Neural progenitor cell (in vitro differentiated cells): ENCODE measurements at regions not wholly inside any gene's neighbourhood (a gene's known extent, or its start where the extent isn't known, plus 50 kb on each side); places are given as distances from the start of the nearest gene placed in this dataset.
A peak's percentile ranks its signal among the peaks of the same experiment; 100 is the strongest.

Experiments used
- DNase-seq: peaks from one replicate; pipeline ENCODE4 v3.0.0-alpha.2; 2016; ENCODE audit warnings: low spot score
- H2AFZ ChIP-seq: fragments of 200-600 bp; sonication (generic); replicated peaks from 2 replicates; pipeline ENCODE4 v1.6.1; 2016; ENCODE audit warnings: antibody characterized with exemption
- H3F3A ChIP-seq: fragments of 200-600 bp; sonication (generic); 2 replicates; pipeline ENCODE4 v1.6.1; 2016; ENCODE audit warnings: antibody characterized with exemption, low read depth
- H3K27ac ChIP-seq: fragments of 200-600 bp; sonication (generic); 2 replicates; pipeline ENCODE4 v1.5.1; 2016; ENCODE audit warnings: mild to moderate bottlenecking
- H3K27me3 ChIP-seq: fragments of 200-600 bp; sonication (generic); 2 replicates; pipeline ENCODE4 v1.6.1; 2016; ENCODE audit warnings: mild to moderate bottlenecking, moderate library complexity
- H3K36me3 ChIP-seq: fragments of 200-600 bp; sonication (generic); 2 replicates; pipeline ENCODE4 v1.5.1; 2016
- H3K4me1 ChIP-seq: fragments of 200-600 bp; sonication (generic); 2 replicates; pipeline ENCODE4 v1.6.1; 2016; ENCODE audit warnings: mixed run types
- H3K4me2 ChIP-seq: fragments of 200-600 bp; sonication (generic); 2 replicates; pipeline ENCODE4 v1.6.1; 2016
- H3K4me3 ChIP-seq: fragments of 200-600 bp; sonication (generic); 2 replicates; pipeline ENCODE4 v1.5.1; 2016
- H3K79me2 ChIP-seq: fragments of 200-600 bp; sonication (generic); 2 replicates; pipeline ENCODE4 v1.6.1; 2016; ENCODE audit warnings: low read depth
- H3K9ac ChIP-seq: fragments of 200-600 bp; sonication (generic); 2 replicates; pipeline ENCODE4 v1.6.1; 2016
- H3K9me3 ChIP-seq: fragments of 200-600 bp; sonication (generic); 2 replicates; pipeline ENCODE4 v1.5.1; 2016; ENCODE audit warnings: low read depth
- H4K20me1 ChIP-seq: fragments of 200-600 bp; sonication (generic); 2 replicates; pipeline ENCODE4 v1.6.1; 2016; ENCODE audit warnings: low read depth
- H3K27ac Mint-ChIP-seq: 3 replicates; pipeline ENCODE4 v1.8.0; 2021; ENCODE audit warnings: mixed read lengths
- H3K27me3 Mint-ChIP-seq: 2 replicates; pipeline ENCODE4 v1.8.0; 2022; ENCODE audit warnings: low read depth, mild to moderate bottlenecking, inconsistent platforms, moderate library complexity, mixed read lengths; ENCODE audit not compliant: insufficient read depth
- H3K36me3 Mint-ChIP-seq: 3 replicates; pipeline ENCODE4 v1.8.0; 2021; ENCODE audit warnings: mixed read lengths
- H3K4me1 Mint-ChIP-seq: 3 replicates; pipeline ENCODE4 v1.8.0; 2021; ENCODE audit warnings: mixed read lengths
- H3K4me3 Mint-ChIP-seq: 3 replicates; pipeline ENCODE4 v1.8.0; 2021; ENCODE audit warnings: mild to moderate bottlenecking, moderate library complexity, mixed read lengths
- H3K9me3 Mint-ChIP-seq: 3 replicates; pipeline ENCODE4 v1.8.0; 2020; ENCODE audit warnings: mixed read lengths
- EZH2 ChIP-seq: fragments of 200-600 bp; sonication (generic); IDR thresholded peaks from 2 replicates; pipeline ENCODE4 v1.6.1; 2017; ENCODE audit warnings: antibody characterized with exemption, mild to moderate bottlenecking, moderate library complexity
- EZH2phosphoT487 ChIP-seq: fragments of 200-600 bp; sonication (generic); IDR thresholded peaks from 2 replicates; pipeline ENCODE4 v1.6.1; 2017; ENCODE audit warnings: antibody characterized with exemption
- TF ChIP-seq, protein P1 (sequence below): fragments of 200-600 bp; sonication (generic); IDR thresholded peaks from 2 replicates; pipeline ENCODE4 v1.5.1; 2017; ENCODE audit warnings: antibody characterized with exemption, mild to moderate bottlenecking

DNA sequence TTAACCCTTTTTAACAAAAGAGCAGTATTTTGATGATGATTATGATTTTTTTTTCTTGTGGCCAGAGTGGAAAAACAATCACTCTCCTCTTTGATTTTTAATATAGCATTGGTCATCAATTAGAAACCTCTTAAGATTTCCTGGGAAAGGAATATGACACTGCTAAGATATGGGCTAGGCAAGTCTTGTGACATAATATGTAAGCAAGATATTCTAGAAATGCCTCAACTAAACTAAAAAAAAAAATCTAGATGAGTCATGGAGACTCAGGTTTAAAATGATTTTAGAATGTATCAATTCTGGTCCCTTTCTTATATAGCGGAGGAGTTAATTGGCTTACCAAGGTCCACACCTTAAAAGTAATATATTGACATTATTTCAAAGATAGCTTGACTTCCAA is 60.3 kb upstream of the JUN start:
- TF ChIP-seq, protein P1, sequence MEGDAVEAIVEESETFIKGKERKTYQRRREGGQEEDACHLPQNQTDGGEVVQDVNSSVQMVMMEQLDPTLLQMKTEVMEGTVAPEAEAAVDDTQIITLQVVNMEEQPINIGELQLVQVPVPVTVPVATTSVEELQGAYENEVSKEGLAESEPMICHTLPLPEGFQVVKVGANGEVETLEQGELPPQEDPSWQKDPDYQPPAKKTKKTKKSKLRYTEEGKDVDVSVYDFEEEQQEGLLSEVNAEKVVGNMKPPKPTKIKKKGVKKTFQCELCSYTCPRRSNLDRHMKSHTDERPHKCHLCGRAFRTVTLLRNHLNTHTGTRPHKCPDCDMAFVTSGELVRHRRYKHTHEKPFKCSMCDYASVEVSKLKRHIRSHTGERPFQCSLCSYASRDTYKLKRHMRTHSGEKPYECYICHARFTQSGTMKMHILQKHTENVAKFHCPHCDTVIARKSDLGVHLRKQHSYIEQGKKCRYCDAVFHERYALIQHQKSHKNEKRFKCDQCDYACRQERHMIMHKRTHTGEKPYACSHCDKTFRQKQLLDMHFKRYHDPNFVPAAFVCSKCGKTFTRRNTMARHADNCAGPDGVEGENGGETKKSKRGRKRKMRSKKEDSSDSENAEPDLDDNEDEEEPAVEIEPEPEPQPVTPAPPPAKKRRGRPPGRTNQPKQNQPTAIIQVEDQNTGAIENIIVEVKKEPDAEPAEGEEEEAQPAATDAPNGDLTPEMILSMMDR = no peak
- no peak for TF ChIP-seq EZH2
- no peak for TF ChIP-seq EZH2phosphoT487
- Histone ChIP-seq H2AFZ (no peak overlapping the region), H3K9ac (no peak overlapping the region), H3K27ac (no peak overlapping the region), H4K20me1 (no peaks in the 10 kb centered on the region), H3K27me3 (no peaks in the 10 kb centered on the region), H3K36me3 (no peaks in the 10 kb centered on the region), H3K4me1 (no peaks in the 10 kb centered on the region), H3F3A (no peaks in the 10 kb centered on the region), H3K4me2 (no peak overlapping the region), H3K79me2 (no peaks in the 10 kb centered on the region), H3K4me3 (no peak overlapping the region), H3K9me3 (no peaks in the 10 kb centered on the region)
- H3K9me3 Mint-ChIP-seq = no peaks in the 10 kb centered on the region
- no peak overlapping the region for H3K27ac Mint-ChIP-seq
- no peak for DNase-seq
- H3K27me3 Mint-ChIP-seq = peaks cover 6% of the 10 kb centered on the region
- H3K4me3 Mint-ChIP-seq = no peak overlapping the region
- no peaks in the 10 kb centered on the region for H3K4me1 Mint-ChIP-seq
- H3K36me3 Mint-ChIP-seq = no peaks in the 10 kb centered on the region

DNA sequence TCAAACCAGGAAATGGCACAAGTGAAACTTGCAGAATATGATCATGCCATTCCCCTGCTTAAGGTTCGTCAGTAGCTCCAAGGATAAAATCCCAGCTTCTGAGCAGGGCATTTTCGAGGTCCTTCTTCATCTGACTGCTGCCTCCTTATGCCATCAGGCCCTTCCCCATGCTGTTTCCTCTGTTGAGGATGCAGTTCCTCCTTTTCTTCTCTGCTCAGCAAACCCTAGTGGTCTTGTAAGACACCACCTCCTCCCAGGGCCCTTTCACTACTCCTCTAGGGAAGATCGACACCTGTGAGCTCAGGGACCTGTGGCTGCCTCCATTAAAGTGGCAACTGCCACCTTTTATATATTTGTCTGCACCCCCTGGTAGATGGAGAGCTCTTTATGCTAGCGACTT is 62.1 kb upstream of the JUN start:
- no peak for TF ChIP-seq EZH2
- TF ChIP-seq EZH2phosphoT487 = no peak
- TF ChIP-seq, protein P1 = no peak
- Histone ChIP-seq H3K4me2 (no peak overlapping the region), H4K20me1 (no peaks in the 10 kb centered on the region), H3K9me3 (no peaks in the 10 kb centered on the region), H3K79me2 (no peaks in the 10 kb centered on the region), H3K4me3 (no peak overlapping the region), H3K27me3 (no peaks in the 10 kb centered on the region), H3K4me1 (no peaks in the 10 kb centered on the region), H3K9ac (no peak overlapping the region), H3K27ac (no peak overlapping the region), H3F3A (no peaks in the 10 kb centered on the region), H3K36me3 (no peaks in the 10 kb centered on the region), H2AFZ (no peak overlapping the region)
- Mint-ChIP-seq H3K4me1 (no peaks in the 10 kb centered on the region), H3K36me3 (no peaks in the 10 kb centered on the region), H3K27ac (peak overlapping the region; percentile 6), H3K27me3 (peaks cover 8% of the 10 kb centered on the region), H3K9me3 (no peaks in the 10 kb centered on the region), H3K4me3 (no peak overlapping the region)
- no peak for DNase-seq

DNA sequence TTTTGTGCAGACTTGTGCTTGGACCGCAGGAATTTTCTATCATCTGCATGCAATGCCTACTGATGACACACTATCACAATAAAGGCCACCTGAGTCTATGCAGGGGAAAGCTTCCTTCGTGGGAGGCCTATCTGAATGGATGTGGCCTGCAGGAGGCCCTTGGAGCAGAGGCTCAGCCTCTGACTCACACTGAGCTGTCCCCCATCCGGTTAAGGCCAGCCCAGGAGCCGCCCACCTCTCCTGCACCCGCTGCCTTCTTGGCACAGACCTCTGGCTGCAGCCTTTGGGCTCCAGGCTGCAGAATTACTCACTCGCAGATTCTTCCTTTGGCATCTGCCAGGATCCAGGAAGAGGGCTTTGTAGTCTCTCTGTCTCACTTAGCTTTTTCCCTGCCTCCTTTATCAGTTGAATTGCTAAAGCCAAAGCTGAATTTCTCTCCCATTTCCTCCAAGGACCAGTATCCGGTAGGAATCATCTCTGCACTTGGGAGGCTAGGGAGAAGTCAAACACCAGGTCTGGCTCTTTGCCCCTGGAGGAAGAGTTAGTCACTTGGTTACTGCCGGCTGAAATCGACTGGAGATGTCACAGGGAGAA is 65.1 kb upstream of the JUN start:
- Mint-ChIP-seq H3K4me1 (peaks cover 15% of the 10 kb centered on the region), H3K9me3 (no peaks in the 10 kb centered on the region), H3K27me3 (peaks cover 6% of the 10 kb centered on the region), H3K27ac (no peak overlapping the region), H3K4me3 (no peak overlapping the region), H3K36me3 (no peaks in the 10 kb centered on the region)
- Histone ChIP-seq H2AFZ (no peak overlapping the region), H4K20me1 (no peaks in the 10 kb centered on the region), H3K27me3 (no peaks in the 10 kb centered on the region), H3K4me3 (no peak overlapping the region), H3K79me2 (no peaks in the 10 kb centered on the region), H3K36me3 (no peaks in the 10 kb centered on the region), H3F3A (peaks cover 19% of the 10 kb centered on the region), H3K4me2 (no peak overlapping the region), H3K9ac (no peak overlapping the region), H3K27ac (no peak overlapping the region), H3K4me1 (peaks cover 15% of the 10 kb centered on the region), H3K9me3 (no peaks in the 10 kb centered on the region)
- DNase-seq = peak; percentile 13
- TF ChIP-seq EZH2phosphoT487 (no peak), EZH2 (no peak)
- TF ChIP-seq, protein P1 = no peak
